Panc1 (cell line): ENCODE measurements at regions not wholly inside any gene's neighbourhood (a gene's known extent, or its start where the extent isn't known, plus 50 kb on each side); places are given as distances from the start of the nearest gene placed in this dataset.

Experiments
- ATAC-seq: fragments of 200-7000 bp; cut with Tn5 transposase; 2 replicates; pipeline ENCODE4 v1.9.1; 2020; ENCODE audit warnings: mild to moderate bottlenecking, moderate library complexity
- BruUV-seq: library from RNA; stranded (reverse); fragments of 400-500 nt; replicated peaks from 2 replicates; lab custom pipeline; 2021; lab: Mats Ljungman, UMichigan
- CTCF ChIA-PET: fragments of 300-600 bp; sonication (Branson Sonifier 250); formaldehyde crosslinking; loops from one replicate; lab custom pipeline; 2022; ENCODE audit warnings: antibody characterized with exemption; lab: Charles Lee
- POLR2A ChIA-PET: fragments of 300-600 bp; sonication (Branson Sonifier 250); formaldehyde crosslinking; loops from one replicate; lab custom pipeline; 2022; ENCODE audit warnings: antibody characterized with exemption; lab: Charles Lee
- DNase-seq: peaks from one replicate; pipeline ENCODE4 v3.0.0-alpha.2; 2010; ENCODE audit warnings: low read depth, low spot score
- H3K27ac ChIP-seq: 2 replicates; pipeline ENCODE4 v1.5.1; 2011; ENCODE audit warnings: mild to moderate bottlenecking, low read length, inconsistent platforms
- H3K27me3 ChIP-seq: fragments of 200-500 bp; sonication (Bioruptor generic); 2 replicates; pipeline ENCODE4 v1.6.0; 2014; ENCODE audit warnings: low read length, inconsistent platforms; ENCODE audit not compliant: control insufficient read depth, insufficient read depth
- H3K36me3 ChIP-seq: fragments of 200-500 bp; sonication (Bioruptor generic); 2 replicates; pipeline ENCODE4 v1.5.1; 2014; ENCODE audit warnings: inconsistent platforms, mild to moderate bottlenecking, low read length, moderate library complexity; ENCODE audit not compliant: control insufficient read depth, insufficient read depth
- H3K4me1 ChIP-seq: 2 replicates; pipeline ENCODE4 v1.5.1; 2011; ENCODE audit warnings: inconsistent platforms, mild to moderate bottlenecking, low read length, moderate library complexity; ENCODE audit not compliant: control insufficient read depth, insufficient read depth
- H3K4me3 ChIP-seq, 2 experiments: 2 replicates each; pipeline ENCODE4 v1.5.1; 2011 to 2012; ENCODE audit warnings: low read depth in 2 of 2, low read length in 2 of 2, mild to moderate bottlenecking in 2 of 2, inconsistent platforms in 1 of 2, moderate library complexity in 1 of 2
- H3K9me3 ChIP-seq: fragments of 200-500 bp; sonication (Bioruptor generic); 2 replicates; pipeline ENCODE4 v1.5.1; 2014; ENCODE audit warnings: low read depth, mild to moderate bottlenecking, inconsistent platforms, low read length, moderate library complexity; ENCODE audit not compliant: control insufficient read depth, insufficient read depth
- CTCF ChIP-seq: fragments of 450-650 bp; IDR thresholded peaks from 2 replicates; pipeline ENCODE4 v1.5.1; 2017; ENCODE audit warnings: mild to moderate bottlenecking
- POLR2AphosphoS5 ChIP-seq: IDR thresholded peaks from 2 replicates; pipeline ENCODE4 v1.6.1; 2012; ENCODE audit warnings: mild to moderate bottlenecking, low read depth, low read length, moderate library complexity
- SIN3A ChIP-seq: IDR thresholded peaks from 2 replicates; pipeline ENCODE4 v1.6.1; 2012; ENCODE audit warnings: low read depth, mild to moderate bottlenecking, low read length, moderate library complexity, borderline replicate concordance; ENCODE audit not compliant: insufficient read depth
- TCF7L2 ChIP-seq: IDR thresholded peaks from 2 replicates; pipeline ENCODE4 v1.6.1; 2011; ENCODE audit warnings: mild to moderate bottlenecking, low read depth, low read length, inconsistent platforms
- in situ Hi-C: cut with HindIII; loops from 2 replicates; pipeline ENCODE4 v1.10.0; 2016; ENCODE audit warnings: low sequenced_read_pairs, low pct_unique_long_range_greater_than_20kb
- intact Hi-C: fragments of 100-400 bp; cut with micrococcal nuclease; formaldehyde crosslinking; loops from one replicate; pipeline ENCODE4 v1.10.0; 2022; ENCODE audit not compliant: unreplicated experiment
- TF ChIP-seq, protein P1 (sequence below), 2 experiments: IDR thresholded peaks; 2 replicates each; pipeline ENCODE4 v1.6.1; 2011 to 2012; ENCODE audit warnings: low read depth in 2 of 2, control low read depth in 1 of 2, low read length in 1 of 2, mild to moderate bottlenecking in 1 of 2, moderate library complexity in 1 of 2; ENCODE audit not compliant: insufficient read depth in 1 of 2

DNA sequence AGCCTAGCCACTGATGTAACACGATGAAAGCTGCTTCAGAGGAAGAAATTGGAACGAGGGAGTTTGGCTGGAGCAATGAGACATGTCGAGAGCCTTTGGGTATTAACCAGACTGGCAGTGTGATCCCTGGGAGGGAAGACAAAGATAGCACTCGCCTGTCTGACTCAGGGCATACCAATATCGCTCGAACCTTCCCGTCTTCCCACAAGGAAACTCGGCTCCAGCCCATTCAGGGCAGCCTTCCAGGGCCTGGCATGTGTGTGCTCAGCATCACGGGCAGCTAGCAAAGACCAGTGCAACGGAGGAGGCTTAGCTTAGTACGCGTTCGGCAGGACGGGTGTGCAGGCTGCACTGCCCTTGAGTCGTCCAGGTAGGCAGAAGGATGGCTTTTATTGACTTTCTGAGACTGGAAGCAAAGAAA is 356.9 kb upstream of the WWC1 start:
- in situ Hi-C loops (no loop called here), intact Hi-C loops (no loop called here)
- Histone ChIP-seq H3K27me3 (no peaks in the 10 kb centered on the region), H3K27ac (no peak overlapping the region), H3K36me3 (no peaks in the 10 kb centered on the region), H3K4me3 (no peak overlapping the region), H3K9me3 (no peaks in the 10 kb centered on the region), H3K4me1 (no peaks in the 10 kb centered on the region)
- ChIA-PET CTCF (no interaction called here), POLR2A (no interaction called here)
- no TSS peak for BruUV-seq
- ATAC-seq: no peak
- TF ChIP-seq, protein P1, sequence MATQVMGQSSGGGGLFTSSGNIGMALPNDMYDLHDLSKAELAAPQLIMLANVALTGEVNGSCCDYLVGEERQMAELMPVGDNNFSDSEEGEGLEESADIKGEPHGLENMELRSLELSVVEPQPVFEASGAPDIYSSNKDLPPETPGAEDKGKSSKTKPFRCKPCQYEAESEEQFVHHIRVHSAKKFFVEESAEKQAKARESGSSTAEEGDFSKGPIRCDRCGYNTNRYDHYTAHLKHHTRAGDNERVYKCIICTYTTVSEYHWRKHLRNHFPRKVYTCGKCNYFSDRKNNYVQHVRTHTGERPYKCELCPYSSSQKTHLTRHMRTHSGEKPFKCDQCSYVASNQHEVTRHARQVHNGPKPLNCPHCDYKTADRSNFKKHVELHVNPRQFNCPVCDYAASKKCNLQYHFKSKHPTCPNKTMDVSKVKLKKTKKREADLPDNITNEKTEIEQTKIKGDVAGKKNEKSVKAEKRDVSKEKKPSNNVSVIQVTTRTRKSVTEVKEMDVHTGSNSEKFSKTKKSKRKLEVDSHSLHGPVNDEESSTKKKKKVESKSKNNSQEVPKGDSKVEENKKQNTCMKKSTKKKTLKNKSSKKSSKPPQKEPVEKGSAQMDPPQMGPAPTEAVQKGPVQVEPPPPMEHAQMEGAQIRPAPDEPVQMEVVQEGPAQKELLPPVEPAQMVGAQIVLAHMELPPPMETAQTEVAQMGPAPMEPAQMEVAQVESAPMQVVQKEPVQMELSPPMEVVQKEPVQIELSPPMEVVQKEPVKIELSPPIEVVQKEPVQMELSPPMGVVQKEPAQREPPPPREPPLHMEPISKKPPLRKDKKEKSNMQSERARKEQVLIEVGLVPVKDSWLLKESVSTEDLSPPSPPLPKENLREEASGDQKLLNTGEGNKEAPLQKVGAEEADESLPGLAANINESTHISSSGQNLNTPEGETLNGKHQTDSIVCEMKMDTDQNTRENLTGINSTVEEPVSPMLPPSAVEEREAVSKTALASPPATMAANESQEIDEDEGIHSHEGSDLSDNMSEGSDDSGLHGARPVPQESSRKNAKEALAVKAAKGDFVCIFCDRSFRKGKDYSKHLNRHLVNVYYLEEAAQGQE (IDR thresholded peaks at IDR 0.05; ENCODE audit: insufficient read depth in 1 of 2, low read depth in 2 of 2, low read length in 1 of 2): no peak
- TF ChIP-seq POLR2AphosphoS5: no peak
- TF ChIP-seq SIN3A: no peak
- TF ChIP-seq CTCF: no peak
- no peak for TF ChIP-seq TCF7L2
- DNase-seq: no peak

DNA sequence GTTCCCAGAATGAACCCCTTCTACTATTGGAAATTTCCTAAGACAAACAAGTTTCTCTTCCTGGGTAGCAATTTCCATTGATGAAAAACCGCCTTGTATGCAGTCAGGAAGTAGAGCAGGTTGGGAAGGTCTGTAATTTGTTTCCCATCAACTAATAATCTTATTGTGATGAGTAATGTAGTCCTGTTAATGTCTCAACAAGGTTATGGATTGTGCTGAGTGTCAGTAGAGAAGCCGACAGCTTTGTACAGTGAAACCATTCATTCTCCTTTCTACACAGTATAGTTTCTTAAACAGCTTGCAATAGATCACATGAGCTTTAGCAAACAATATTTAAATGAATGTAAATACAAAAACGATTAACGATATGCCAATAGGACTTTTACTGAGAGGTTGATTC is 355.4 kb upstream of the WWC1 start:
- in situ Hi-C loops: no loop called here
- no TSS peak for BruUV-seq
- Histone ChIP-seq H3K4me1 (no peaks in the 10 kb centered on the region), H3K27me3 (no peaks in the 10 kb centered on the region), H3K36me3 (no peaks in the 10 kb centered on the region), H3K9me3 (no peaks in the 10 kb centered on the region), H3K27ac (no peak overlapping the region), H3K4me3 (no peak overlapping the region)
- POLR2A ChIA-PET: no interaction called here
- no peak for TF ChIP-seq CTCF
- TF ChIP-seq TCF7L2: no peak
- TF ChIP-seq POLR2AphosphoS5: no peak
- TF ChIP-seq SIN3A: no peak
- TF ChIP-seq, protein P1 (IDR thresholded peaks at IDR 0.05; ENCODE audit: insufficient read depth in 1 of 2, low read depth in 2 of 2, low read length in 1 of 2): no peak
- ATAC-seq: no peak
- CTCF ChIA-PET: no interaction called here
- intact Hi-C loops: no loop called here
- no peak for DNase-seq
